PC-3 (cell line): ENCODE measurements at regions not wholly inside any gene's neighbourhood (a gene's known extent, or its start where the extent isn't known, plus 50 kb on each side); places are given as distances from the start of the nearest gene placed in this dataset.

ENCODE experiments used
- ATAC-seq: fragments of 200-7000 bp; cut with Tn5 transposase; 2 replicates; pipeline ENCODE4 v1.9.1; 2020; ENCODE audit warnings: mild to moderate bottlenecking, moderate library complexity
- BruUV-seq: library from RNA; stranded (reverse); fragments of 400-500 nt; replicated peaks from 2 replicates; lab custom pipeline; 2021; lab: Mats Ljungman, UMichigan
- CTCF ChIA-PET: fragments of 300-600 bp; sonication (Branson Sonifier 250); formaldehyde crosslinking; loops from one replicate; lab custom pipeline; 2022; ENCODE audit warnings: antibody characterized with exemption; lab: Charles Lee
- POLR2A ChIA-PET: fragments of 300-600 bp; sonication (Branson Sonifier 250); formaldehyde crosslinking; loops from one replicate; lab custom pipeline; 2022; ENCODE audit warnings: antibody characterized with exemption; ENCODE audit not compliant: unreplicated experiment; lab: Charles Lee
- DNase-seq: peaks from one replicate; pipeline ENCODE4 v3.0.0-alpha.2; 2015
- H2AFZ ChIP-seq: fragments of 300-600 bp; sonication (generic); 2 replicates; pipeline ENCODE4 v1.6.0; 2016; ENCODE audit warnings: antibody characterized with exemption, low read length
- H3F3A ChIP-seq: fragments of 300-600 bp; sonication (generic); one replicate; pipeline ENCODE4 v1.6.0; 2017; ENCODE audit warnings: antibody characterized with exemption, low read length, control low read depth, mild to moderate bottlenecking; ENCODE audit not compliant: unreplicated experiment
- H3K27ac ChIP-seq: fragments of 300-600 bp; sonication (generic); 2 replicates; pipeline ENCODE4 v1.5.1; 2016; ENCODE audit warnings: mild to moderate bottlenecking, low read length
- H3K27me3 ChIP-seq: fragments of 300-600 bp; sonication (generic); 2 replicates; pipeline ENCODE4 v1.6.1; 2016; ENCODE audit warnings: low read length, mixed read lengths
- H3K36me3 ChIP-seq: fragments of 300-600 bp; sonication (generic); 2 replicates; pipeline ENCODE4 v1.6.1; 2016; ENCODE audit warnings: low read depth, mixed run types, low read length, mixed read lengths
- H3K4me1 ChIP-seq: fragments of 300-600 bp; sonication (generic); 2 replicates; pipeline ENCODE4 v1.5.1; 2016; ENCODE audit warnings: low read length; ENCODE audit not compliant: insufficient read depth
- H3K4me2 ChIP-seq: fragments of 300-600 bp; sonication (generic); 2 replicates; pipeline ENCODE4 v1.6.0; 2016; ENCODE audit warnings: low read length
- H3K4me3 ChIP-seq: fragments of 300-600 bp; sonication (generic); 2 replicates; pipeline ENCODE4 v1.5.1; 2016; ENCODE audit warnings: mild to moderate bottlenecking, low read length, mixed read lengths
- H3K79me2 ChIP-seq: fragments of 300-600 bp; sonication (generic); 2 replicates; pipeline ENCODE4 v1.6.1; 2017; ENCODE audit warnings: low read length, mixed read lengths
- H3K9ac ChIP-seq: fragments of 300-600 bp; sonication (generic); 2 replicates; pipeline ENCODE4 v1.6.0; 2016; ENCODE audit warnings: mild to moderate bottlenecking, low read length
- H3K9me2 ChIP-seq: fragments of 300-600 bp; sonication (generic); replicated peaks from 2 replicates; pipeline ENCODE4 v1.6.1; 2016; ENCODE audit warnings: mixed run types, low read length, mixed read lengths
- H3K9me3 ChIP-seq: fragments of 300-600 bp; sonication (generic); 2 replicates; pipeline ENCODE4 v1.6.1; 2016; ENCODE audit warnings: low read length, mixed read lengths
- H4K20me1 ChIP-seq: fragments of 300-600 bp; sonication (generic); 2 replicates; pipeline ENCODE4 v1.6.1; 2016; ENCODE audit warnings: low read length, mixed read lengths
- EZH2 ChIP-seq: fragments of 300-600 bp; sonication (generic); IDR thresholded peaks from one replicate; pipeline ENCODE4 v1.6.1; 2017; ENCODE audit warnings: antibody characterized with exemption, mild to moderate bottlenecking, low read length; ENCODE audit not compliant: unreplicated experiment
- EZH2phosphoT487 ChIP-seq: fragments of 300-600 bp; sonication (generic); IDR thresholded peaks from 2 replicates; pipeline ENCODE4 v1.6.1; 2018; ENCODE audit warnings: mild to moderate bottlenecking, antibody characterized with exemption, low read length, borderline replicate concordance
- intact Hi-C: fragments of 100-400 bp; cut with micrococcal nuclease; formaldehyde crosslinking; loops from 2 replicates; pipeline ENCODE4 v1.9.0; 2023
- TF ChIP-seq, protein P1 (sequence below): fragments of 300-600 bp; sonication (generic); conservative IDR thresholded peaks from 2 replicates; pipeline ENCODE4 v1.5.1; 2017; ENCODE audit warnings: antibody characterized with exemption, low read depth, mild to moderate bottlenecking, low read length

DNA sequence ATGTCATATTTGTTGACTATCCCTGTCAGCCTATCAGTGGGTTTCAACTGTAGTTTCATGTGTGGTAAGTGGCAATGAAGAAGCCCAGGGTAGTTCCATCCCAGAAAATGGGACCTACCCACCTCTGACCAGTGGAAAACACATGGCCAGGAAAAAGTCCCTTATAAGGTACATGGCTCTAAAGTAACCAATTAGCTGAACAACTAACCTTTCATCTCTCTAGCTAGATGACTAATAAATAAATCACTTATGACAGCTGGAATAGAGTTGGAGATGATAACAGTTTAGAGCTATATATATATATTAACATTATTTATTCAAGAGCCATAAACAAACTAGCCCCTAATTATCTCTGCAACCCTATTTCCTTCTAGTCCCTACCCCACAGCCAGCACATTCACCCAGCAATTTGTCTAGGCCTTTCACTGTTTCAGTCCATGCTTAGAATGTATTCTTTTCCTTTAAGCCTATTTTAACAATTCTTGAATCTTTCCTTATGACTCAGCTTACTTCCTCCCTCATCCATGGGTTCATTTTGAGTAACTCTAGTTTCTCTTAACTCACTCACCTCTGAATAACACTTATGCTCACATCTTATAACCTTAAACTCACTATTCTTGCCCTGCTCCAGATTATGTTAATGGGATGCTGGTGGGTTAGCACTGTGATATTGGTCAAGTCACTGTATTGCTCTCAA is 83.7 kb downstream of the TNFSF18 start:
- no peak overlapping the region for H3K4me3 ChIP-seq
- peaks cover 17% of the 10 kb centered on the region for H3F3A ChIP-seq
- BruUV-seq = no TSS peak
- H3K4me2 ChIP-seq = peak overlapping the region; percentile 9
- H3K27ac ChIP-seq = peak overlapping the region; percentile 53
- no peak overlapping the region for H3K9ac ChIP-seq
- H3K27me3 ChIP-seq = no peaks in the 10 kb centered on the region
- ChIA-PET POLR2A (interaction anchor here (0.7 to 1.0 kb wide), 3 partner anchors 9 to 540 kb away, joined by 3 to 8 read pairs (median 3); no protein-coding TSS in a partner anchor), CTCF (interaction anchor here (0.6 kb wide), 1 partner anchor 52 kb away, joined by 3 read pairs; no protein-coding TSS in a partner anchor)
- H3K9me3 ChIP-seq = no peaks in the 10 kb centered on the region
- peak; percentile 90 for DNase-seq
- ATAC-seq = peak; percentile 46
- no peaks in the 10 kb centered on the region for H3K36me3 ChIP-seq
- H3K4me1 ChIP-seq = peaks cover 45% of the 10 kb centered on the region
- H2AFZ ChIP-seq = no peak overlapping the region
- no peaks in the 10 kb centered on the region for H4K20me1 ChIP-seq
- no peaks in the 10 kb centered on the region for H3K9me2 ChIP-seq
- TF ChIP-seq, protein P1, sequence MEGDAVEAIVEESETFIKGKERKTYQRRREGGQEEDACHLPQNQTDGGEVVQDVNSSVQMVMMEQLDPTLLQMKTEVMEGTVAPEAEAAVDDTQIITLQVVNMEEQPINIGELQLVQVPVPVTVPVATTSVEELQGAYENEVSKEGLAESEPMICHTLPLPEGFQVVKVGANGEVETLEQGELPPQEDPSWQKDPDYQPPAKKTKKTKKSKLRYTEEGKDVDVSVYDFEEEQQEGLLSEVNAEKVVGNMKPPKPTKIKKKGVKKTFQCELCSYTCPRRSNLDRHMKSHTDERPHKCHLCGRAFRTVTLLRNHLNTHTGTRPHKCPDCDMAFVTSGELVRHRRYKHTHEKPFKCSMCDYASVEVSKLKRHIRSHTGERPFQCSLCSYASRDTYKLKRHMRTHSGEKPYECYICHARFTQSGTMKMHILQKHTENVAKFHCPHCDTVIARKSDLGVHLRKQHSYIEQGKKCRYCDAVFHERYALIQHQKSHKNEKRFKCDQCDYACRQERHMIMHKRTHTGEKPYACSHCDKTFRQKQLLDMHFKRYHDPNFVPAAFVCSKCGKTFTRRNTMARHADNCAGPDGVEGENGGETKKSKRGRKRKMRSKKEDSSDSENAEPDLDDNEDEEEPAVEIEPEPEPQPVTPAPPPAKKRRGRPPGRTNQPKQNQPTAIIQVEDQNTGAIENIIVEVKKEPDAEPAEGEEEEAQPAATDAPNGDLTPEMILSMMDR = no peak
- no peak for TF ChIP-seq EZH2phosphoT487
- TF ChIP-seq EZH2 = no peak
- H3K79me2 ChIP-seq = no peaks in the 10 kb centered on the region
- intact Hi-C loops = no loop called here

DNA sequence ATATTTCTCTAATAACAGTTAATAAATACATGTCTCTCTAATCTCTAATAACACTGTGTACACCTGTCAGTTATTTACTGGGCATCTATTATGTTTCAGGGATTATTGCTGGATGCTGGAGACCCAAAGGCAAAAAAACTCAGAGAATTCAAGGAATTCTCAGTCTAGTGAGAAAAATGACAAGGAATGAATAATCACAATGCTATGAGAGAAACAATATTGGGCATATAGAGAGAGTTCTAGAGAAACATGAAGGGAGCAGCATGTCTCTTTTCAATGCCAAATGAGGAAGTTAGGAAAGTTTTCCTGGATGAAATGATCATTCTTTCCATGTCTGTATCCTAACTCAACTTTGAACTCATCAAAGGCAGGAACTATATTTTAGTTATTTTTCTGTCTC is 82.8 kb downstream of the TNFSF18 start:
- POLR2A ChIA-PET = no interaction called here
- intact Hi-C loops = loop anchor here (2.0 kb wide), 1 partner anchor 141 kb away; no protein-coding TSS in a partner anchor
- H4K20me1 ChIP-seq = no peaks in the 10 kb centered on the region
- no peak for TF ChIP-seq EZH2phosphoT487
- TF ChIP-seq, protein P1 = no peak
- TF ChIP-seq EZH2 = no peak
- no peak overlapping the region for H2AFZ ChIP-seq
- no peaks in the 10 kb centered on the region for H3K27me3 ChIP-seq
- peaks cover 17% of the 10 kb centered on the region for H3F3A ChIP-seq
- H3K4me3 ChIP-seq = no peak overlapping the region
- no peaks in the 10 kb centered on the region for H3K79me2 ChIP-seq
- peak overlapping the region; percentile 9; the same call in 1 of the 2 replicates for H3K4me2 ChIP-seq
- H3K36me3 ChIP-seq = no peaks in the 10 kb centered on the region
- DNase-seq (no peak), ATAC-seq (no peak)
- H3K9me2 ChIP-seq = no peaks in the 10 kb centered on the region
- peak overlapping the region; percentile 53; the same call in 1 of the 2 replicates for H3K27ac ChIP-seq
- H3K9me3 ChIP-seq = no peaks in the 10 kb centered on the region
- no peak overlapping the region for H3K9ac ChIP-seq
- BruUV-seq = no TSS peak
- peaks cover 45% of the 10 kb centered on the region for H3K4me1 ChIP-seq
- CTCF ChIA-PET = interaction anchor here (0.6 kb wide), 1 partner anchor 53 kb away, joined by 3 read pairs; no protein-coding TSS in a partner anchor

DNA sequence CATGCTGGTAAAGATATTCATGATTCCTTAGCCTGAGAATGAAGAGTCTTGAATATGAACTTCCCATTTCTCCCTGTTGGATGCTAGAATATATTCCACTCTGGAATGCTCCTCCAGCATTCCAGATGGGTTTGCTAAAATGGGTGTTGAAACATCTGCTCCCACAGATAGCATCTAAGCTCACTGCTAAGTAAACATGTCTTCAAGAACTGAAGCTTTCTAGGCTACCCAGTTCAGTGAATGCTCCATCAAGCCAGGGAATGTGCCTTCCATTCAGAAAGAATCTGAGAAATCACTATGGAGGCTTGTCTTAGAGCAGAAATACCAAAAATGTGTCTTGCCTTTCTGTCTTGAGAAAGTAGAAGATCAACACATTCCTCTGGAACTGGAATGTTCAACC is 81.1 kb downstream of the TNFSF18 start:
- H3K27me3 ChIP-seq = no peaks in the 10 kb centered on the region
- ATAC-seq = no peak
- H3K4me2 ChIP-seq = peak overlapping the region; percentile 21
- peaks cover 45% of the 10 kb centered on the region for H3K4me1 ChIP-seq
- H2AFZ ChIP-seq = no peak overlapping the region
- H3K9me2 ChIP-seq = no peaks in the 10 kb centered on the region
- peak overlapping the region; percentile 52 for H3K27ac ChIP-seq
- H4K20me1 ChIP-seq = no peaks in the 10 kb centered on the region
- H3K36me3 ChIP-seq = no peaks in the 10 kb centered on the region
- POLR2A ChIA-PET = interaction anchor here (0.9 kb wide), 2 partner anchors 49 to 54 kb away, joined by 3 read pairs; no protein-coding TSS in a partner anchor
- no peaks in the 10 kb centered on the region for H3K9me3 ChIP-seq
- no peak overlapping the region for H3K4me3 ChIP-seq
- H3K9ac ChIP-seq = no peak overlapping the region; the same call in 1 of the 2 replicates
- intact Hi-C loops = loop anchor here (2.0 kb wide), 1 partner anchor 143 kb away; no protein-coding TSS in a partner anchor
- no peaks in the 10 kb centered on the region for H3K79me2 ChIP-seq
- BruUV-seq = no TSS peak
- H3F3A ChIP-seq = peaks cover 17% of the 10 kb centered on the region
- DNase-seq = peak; percentile 75
- TF ChIP-seq, protein P1 = no peak
- TF ChIP-seq EZH2phosphoT487 (no peak), EZH2 (no peak)
- CTCF ChIA-PET = no interaction called here
